NCI-H82 (cell line): ENCODE measurements at regions not wholly inside any gene's neighbourhood (a gene's known extent, or its start where the extent isn't known, plus 50 kb on each side); places are given as distances from the start of the nearest gene placed in this dataset.
"Not testable (repeated sequence)": the region's sequence is repeated elsewhere in the genome, so short reads cannot be mapped to it uniquely, and the experiment has no call there.

Experiments
- DNase-seq: peaks from one replicate; lab custom pipeline; 2025; lab: John Stamatoyannopoulos, UW

DNA sequence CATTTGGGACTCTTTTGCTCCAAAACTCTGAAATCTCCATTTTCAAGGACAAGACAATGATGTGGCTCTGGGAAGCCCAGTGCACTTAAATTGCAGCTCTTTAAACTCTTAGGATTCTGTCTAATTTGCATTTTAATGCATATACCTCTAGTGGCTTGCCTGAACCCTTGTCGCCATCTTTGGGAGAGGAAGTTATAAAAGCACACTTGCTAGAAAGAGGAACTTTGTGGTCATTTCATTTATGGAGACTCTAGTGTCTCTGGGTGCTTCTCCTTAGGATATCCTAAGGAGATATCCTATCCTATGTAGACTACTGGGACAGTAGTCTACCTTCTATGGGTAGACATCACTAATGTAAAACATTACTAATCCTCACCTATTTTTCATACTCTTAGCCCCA lies 77.3 kb upstream of the SLC1A3 start:
- no peak for DNase-seq

DNA sequence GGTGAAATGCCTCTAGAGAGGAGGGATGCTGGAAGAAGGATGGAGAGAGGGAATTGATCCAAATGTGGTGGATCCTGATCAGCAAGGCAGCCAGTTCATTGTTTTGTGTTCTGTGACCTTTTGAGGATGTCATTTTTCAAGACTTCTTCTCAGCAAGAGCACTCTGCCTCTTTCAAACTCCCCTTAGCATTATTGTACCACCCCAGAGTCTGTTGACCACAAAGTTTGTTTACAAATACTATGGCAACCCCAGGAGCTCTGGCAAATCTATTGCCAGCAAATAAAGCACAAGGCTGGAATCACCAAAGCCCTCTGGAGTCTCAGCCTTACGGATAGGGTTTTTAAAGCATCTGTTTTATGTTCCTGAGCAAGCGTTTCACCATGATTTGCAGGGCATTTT lies 76.2 kb upstream of the SLC1A3 start:
- DNase-seq = no peak

DNA sequence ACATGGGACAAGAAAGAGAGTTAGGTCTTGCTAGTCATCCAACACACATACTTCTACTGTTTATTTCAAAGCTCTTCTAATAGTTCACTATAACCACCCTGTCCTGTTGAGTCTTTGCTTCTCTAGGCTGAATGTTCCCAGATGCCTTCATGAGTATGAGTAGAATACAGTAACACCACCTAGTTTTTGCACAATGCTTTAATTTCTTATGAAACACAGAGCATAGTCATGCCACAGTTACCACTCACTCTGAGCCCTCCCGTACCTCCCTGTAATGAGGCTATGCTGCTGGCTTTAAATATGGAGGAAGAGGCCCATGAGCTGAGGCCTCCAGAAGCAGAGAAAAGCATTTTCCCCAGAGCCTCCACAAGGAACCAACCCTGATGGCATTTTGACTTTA lies 75.0 kb upstream of the SLC1A3 start:
- DNase-seq = no peak

DNA sequence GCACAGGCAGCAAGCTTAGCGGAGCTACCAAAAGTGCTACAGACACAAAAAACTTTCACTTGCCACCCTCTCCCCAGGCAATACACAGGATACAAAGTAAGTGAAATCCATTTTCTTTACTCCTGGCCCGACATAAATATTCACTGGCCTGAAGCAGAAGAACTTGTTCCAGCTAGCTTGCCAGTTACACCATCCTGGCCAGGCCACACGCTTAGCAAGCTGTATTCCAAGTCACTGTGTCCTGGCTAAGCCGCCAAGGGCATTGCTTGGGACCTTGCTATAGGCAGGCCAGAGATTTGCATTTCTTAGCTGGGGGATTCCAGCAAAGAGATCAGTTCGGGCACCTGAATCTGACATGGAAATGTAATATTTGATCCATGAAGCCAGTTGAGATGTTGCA lies 71.0 kb upstream of the SLC1A3 start:
- DNase-seq = no peak

DNA sequence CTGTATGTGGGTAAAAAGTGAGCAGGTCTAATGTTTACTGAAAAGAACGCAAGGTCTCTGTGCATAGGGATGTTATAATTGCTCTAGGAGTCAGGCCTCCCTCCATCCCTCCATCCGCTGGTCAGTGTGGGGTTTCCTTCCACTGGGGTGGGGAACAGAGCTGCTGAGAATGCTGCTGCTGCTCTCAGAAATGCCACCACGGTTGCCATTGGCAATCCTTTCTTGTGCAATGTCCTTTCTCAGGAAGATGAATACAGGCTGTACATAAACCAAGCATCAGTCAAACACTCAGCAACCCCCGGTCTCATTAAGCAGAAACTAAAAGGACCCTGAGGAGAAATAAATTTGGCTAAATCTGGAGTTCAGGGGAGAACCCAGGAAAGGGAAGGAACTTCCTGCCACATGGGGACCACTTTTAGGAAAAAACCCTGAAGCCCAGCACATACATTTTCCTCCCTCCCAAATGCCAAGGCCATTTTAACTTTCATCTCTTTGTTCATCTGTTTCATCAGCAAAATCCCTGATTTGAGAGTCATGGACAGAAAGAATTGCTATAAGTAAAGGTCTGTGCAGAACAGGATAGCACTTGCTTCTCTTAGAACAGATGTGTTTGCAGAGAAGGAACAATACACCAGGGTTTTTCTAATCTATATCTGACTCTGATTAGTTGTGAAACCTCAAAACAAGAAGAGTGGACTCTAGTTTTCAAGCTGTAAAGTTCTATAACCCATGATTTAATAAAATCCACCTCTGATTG lies 70.4 kb upstream of the SLC1A3 start:
- DNase-seq = no peak

DNA sequence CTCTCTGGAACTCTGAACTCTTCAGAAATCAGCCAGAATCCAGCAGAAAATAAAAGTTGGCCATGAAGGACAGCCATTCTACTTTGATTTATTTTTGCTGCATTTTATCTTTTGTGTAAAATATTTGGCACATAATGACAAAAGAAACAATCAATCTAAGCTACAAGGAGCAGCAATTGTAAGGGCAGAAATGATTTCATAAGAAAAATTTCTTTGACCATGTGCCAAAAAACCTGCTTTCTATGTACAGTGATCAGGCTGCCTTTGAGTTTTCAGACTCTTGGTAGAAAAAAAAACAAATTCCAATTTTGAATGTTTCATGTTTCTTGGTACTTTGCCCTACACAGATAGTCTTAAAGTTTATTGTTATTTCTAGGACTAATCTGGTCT lies 69.8 kb upstream of the SLC1A3 start:
- no peak for DNase-seq

DNA sequence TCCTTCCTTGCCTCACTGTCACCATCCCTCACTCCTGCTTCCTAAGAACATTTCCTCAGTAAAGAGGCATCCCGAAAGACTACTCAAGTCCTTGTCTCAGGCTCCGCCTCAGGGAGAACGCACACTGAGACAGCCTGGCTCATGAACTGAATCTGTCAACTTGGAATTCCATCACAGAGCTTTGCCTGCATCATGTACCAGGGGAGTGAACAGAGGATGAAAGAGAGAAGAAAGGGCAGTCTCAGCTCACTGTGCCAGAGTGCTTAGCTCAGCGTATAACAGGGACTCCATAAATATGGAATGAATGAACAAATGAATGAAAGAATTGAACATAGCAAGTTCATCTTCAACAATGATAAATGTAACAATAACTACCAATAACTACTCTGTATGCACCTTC lies 68.7 kb upstream of the SLC1A3 start:
- DNase-seq = no peak

DNA sequence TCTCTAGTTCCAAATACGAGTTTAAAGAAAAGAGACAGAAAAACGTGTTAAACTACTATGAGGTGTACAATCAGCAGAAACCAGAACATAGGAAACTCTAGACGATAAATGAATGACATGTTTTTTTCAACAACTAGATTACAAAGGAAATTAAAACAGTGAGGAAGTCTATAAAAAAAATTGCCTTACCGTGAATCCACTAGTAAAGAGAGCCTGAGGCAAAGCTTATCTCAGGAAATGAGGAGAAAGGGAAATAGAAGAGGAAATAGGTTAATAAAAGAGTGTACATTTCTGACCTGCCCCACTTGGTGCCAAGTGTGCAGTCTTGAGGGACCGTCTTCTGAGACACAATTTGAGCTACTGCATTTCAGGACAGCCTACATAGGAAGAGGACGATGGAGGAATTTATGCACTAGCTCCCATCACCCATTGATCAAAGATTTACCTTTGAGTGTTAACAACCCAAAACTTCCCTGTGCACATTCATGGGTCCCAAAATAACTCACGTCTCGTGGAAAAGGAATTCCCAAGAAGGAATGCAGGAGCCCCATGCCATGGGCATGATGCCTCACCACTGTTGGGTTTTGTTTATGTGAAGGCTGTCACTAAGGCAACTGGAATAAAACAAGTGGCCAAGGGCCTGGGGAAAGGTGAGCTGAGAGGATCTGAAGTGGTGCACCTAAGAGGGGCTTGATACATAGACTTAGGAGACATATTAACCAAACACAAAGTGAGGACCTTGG lies 53.6 kb upstream of the SLC1A3 start:
- no peak for DNase-seq

DNA sequence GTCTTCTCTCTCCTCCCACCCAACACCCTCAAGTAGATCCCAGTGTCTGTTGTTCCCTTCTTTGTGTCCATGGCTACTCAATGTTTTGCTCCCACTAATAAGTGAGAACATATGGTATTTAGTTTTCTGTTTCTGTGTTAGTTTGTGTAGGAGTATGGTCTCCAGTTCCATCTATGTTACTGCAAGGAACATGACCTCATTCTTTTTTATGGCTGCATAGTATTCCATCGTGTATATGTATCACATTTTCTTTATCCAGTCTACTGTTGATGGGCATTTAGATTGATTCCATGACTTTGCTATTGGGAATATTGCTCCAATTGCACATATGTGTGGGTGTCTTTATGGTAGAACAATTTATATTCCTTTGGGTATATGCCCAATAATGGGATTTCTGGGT lies 51.4 kb upstream of the SLC1A3 start:
- DNase-seq = not testable (repeated sequence)
